ENCODE measurements at regions not wholly inside any gene's neighbourhood (a gene's known extent, or its start where the extent isn't known, plus 50 kb on each side); places are given as distances from the start of the nearest gene placed in this dataset.

GRCh38 chr4:122232633-122233032, 80.5 kb downstream of the BLTP1 start:
- Histone ChIP-seq H4K20me1 (ENCODE audit: insufficient read depth, low read length) (no peaks in the 10 kb centered on the region), H2BK5ac (ENCODE audit: low read depth, low read length, poor library complexity, severe bottlenecking) (no peak overlapping the region), H4K8ac (ENCODE audit: low read depth in 2 of 2, low read length in 2 of 2) (no peak overlapping the region), H3K56ac (ENCODE audit: extremely low read depth, insufficient read depth, low read length) (no peak overlapping the region), H2AK5ac (ENCODE audit: low read depth, low read length) (no peak overlapping the region), H3K4ac (ENCODE audit: low read depth, low read length) (no peak overlapping the region), H3K79me1 (ENCODE audit: low read depth in 1 of 2, low read length in 2 of 2) (no peaks in the 10 kb centered on the region; a peak in 1 of 4 replicates), H2AFZ (replicated peaks; ENCODE audit: low read length, poor library complexity) (no peak overlapping the region), H2AK9ac (replicated peaks; ENCODE audit: low read depth, low read length, poor library complexity) (no peak overlapping the region), H3K27ac (ENCODE audit: insufficient read depth, low read length) (no peak overlapping the region), H3K27me3 (ENCODE audit: control insufficient read depth, insufficient read depth, low read length) (no peaks in the 10 kb centered on the region), H3K18ac (ENCODE audit: low read depth, low read length) (no peak overlapping the region), H2BK20ac (ENCODE audit: low read depth, low read length) (no peak overlapping the region), H3K9me3 (ENCODE audit: control insufficient read depth, insufficient read depth, low read length) (no peaks in the 10 kb centered on the region), H3K14ac (replicated peaks; ENCODE audit: low read depth, low read length) (no peak overlapping the region), H4K5ac (ENCODE audit: low read depth, low read length) (no peak overlapping the region), H2BK120ac (ENCODE audit: low read depth, low read length) (no peak overlapping the region), H2BK15ac (ENCODE audit: low read depth, low read length) (no peak overlapping the region), H3K36me3 (ENCODE audit: control insufficient read depth, insufficient read depth, low read length) (peaks cover 11% of the 10 kb centered on the region), H4K91ac (ENCODE audit: insufficient read depth, low read depth, low read length) (no peak overlapping the region), H3K4me1 (ENCODE audit: control insufficient read depth, insufficient read depth, low read length) (no peaks in the 10 kb centered on the region), H3K4me2 (ENCODE audit: low read depth, low read length) (no peak overlapping the region), H3K9me1 (ENCODE audit: insufficient read depth, low read length) (no peaks in the 10 kb centered on the region), H3K4me3 (ENCODE audit: insufficient read depth, low read depth, low read length) (no peak overlapping the region), H3K23ac (ENCODE audit: low read depth, low read length) (no peak overlapping the region), H3K9ac (ENCODE audit: low read depth, low read length) (no peak overlapping the region)
- no TSS peak for BruUV-seq (replicated peaks)
- no peak for ATAC-seq (ENCODE audit: low read depth)
- intact Hi-C loops (cut with micrococcal nuclease) (no loop called here), dilution Hi-C loops (cut with HindIII; ENCODE audit: low sequenced_read_pairs, unreplicated experiment) (no loop called here), in situ Hi-C loops (cut with MboI; ENCODE audit: low sequenced_read_pairs) (no loop called here)
- ChIA-PET CTCF (interaction anchor here (1.8 kb wide), 1 partner anchor 332 kb away, joined by 5 read pairs; no protein-coding TSS in a partner anchor), POLR2A (ENCODE audit: unreplicated experiment) (no interaction called here)
- DNase-seq = no peak
- WGBS, 2 experiments (ENCODE audit: extremely low coverage in 2 of 2, insufficient read length in 1 of 2) = no CpG with 5 or more reads among the region's 3 CpGs
- no peak for TF ChIP-seq BHLHE40 (IDR thresholded peaks at IDR 0.05; ENCODE audit: low read depth, low read length)
- TF ChIP-seq RAD21 (IDR thresholded peaks at IDR 0.05; ENCODE audit: low read length) = no peak
- TF ChIP-seq POLR2A (IDR thresholded peaks at IDR 0.05; ENCODE audit: low read depth, low read length) = no peak
- TF ChIP-seq MXI1 (IDR thresholded peaks at IDR 0.05; ENCODE audit: borderline replicate concordance, low read depth, low read length) = no peak
- TF ChIP-seq MAFK (IDR thresholded peaks at IDR 0.05; ENCODE audit: low read depth, low read length) = no peak
- TF ChIP-seq FOS (IDR thresholded peaks at IDR 0.05; ENCODE audit: low read depth, low read length) = no peak
- no peak for TF ChIP-seq CTCF (conservative IDR thresholded peaks at IDR 0.05; ENCODE audit: low read depth, low read length)
- no peak for TF ChIP-seq CHD1 (IDR thresholded peaks at IDR 0.05; ENCODE audit: low read depth, low read length)
- no peak for TF ChIP-seq SMC3 (IDR thresholded peaks at IDR 0.05; ENCODE audit: low read depth, low read length)
- no peak for TF ChIP-seq CEBPB (IDR thresholded peaks at IDR 0.05; ENCODE audit: low read depth, low read length)
- no peak for TF ChIP-seq MAZ (IDR thresholded peaks at IDR 0.05; ENCODE audit: borderline replicate concordance, low read depth, low read length)
- no peak for TF ChIP-seq USF2 (IDR thresholded peaks at IDR 0.05; ENCODE audit: low read depth, low read length)
- no peak for TF ChIP-seq NFE2L2 (IDR thresholded peaks at IDR 0.05; ENCODE audit: low read depth, low read length)
- no peak for TF ChIP-seq RCOR1 (IDR thresholded peaks at IDR 0.05; ENCODE audit: insufficient replicate concordance, low read length)
- no peak for TF ChIP-seq ELK1 (IDR thresholded peaks at IDR 0.05; ENCODE audit: borderline replicate concordance, low read depth, low read length)
- no peak for TF ChIP-seq RFX5 (IDR thresholded peaks at IDR 0.05; ENCODE audit: low read depth, low read length)
